OCI-LY1 (cell line): ENCODE measurements at regions not wholly inside any gene's neighbourhood (a gene's known extent, or its start where the extent isn't known, plus 50 kb on each side); places are given as distances from the start of the nearest gene placed in this dataset.
"Not testable (repeated sequence)": the region's sequence is repeated elsewhere in the genome, so short reads cannot be mapped to it uniquely, and the experiment has no call there.

Experiments used
- H2AFZ ChIP-seq: fragments of 200-600 bp; sonication (generic), shearing (Covaris generic); 2 replicates; pipeline ENCODE4 v1.6.0; 2014; ENCODE audit warnings: antibody characterized with exemption, mild to moderate bottlenecking, low read length
- H3F3A ChIP-seq: fragments of 200-600 bp; sonication (generic), shearing (Covaris generic); 2 replicates; pipeline ENCODE4 v1.6.0; 2014; ENCODE audit warnings: mild to moderate bottlenecking, antibody characterized with exemption, low read length, moderate library complexity; ENCODE audit not compliant: insufficient read depth
- H3K27ac ChIP-seq: fragments of 200-600 bp; sonication (generic); 2 replicates; pipeline ENCODE4 v1.5.1; 2014; ENCODE audit warnings: low read length, mixed run types, mild to moderate bottlenecking, low read depth; ENCODE audit not compliant: poor library complexity, severe bottlenecking
- H3K27me3 ChIP-seq: fragments of 200-600 bp; sonication (generic); 2 replicates; pipeline ENCODE4 v1.6.0; 2014; ENCODE audit warnings: antibody characterized with exemption, mild to moderate bottlenecking, low read length, moderate library complexity; ENCODE audit not compliant: insufficient read depth
- H3K36me3 ChIP-seq: fragments of 200-600 bp; sonication (generic); 2 replicates; pipeline ENCODE4 v1.6.1; 2014; ENCODE audit warnings: mild to moderate bottlenecking, antibody characterized with exemption, low read length, moderate library complexity, mixed read lengths; ENCODE audit not compliant: insufficient read depth
- H3K4me1 ChIP-seq: fragments of 200-600 bp; sonication (generic); 2 replicates; pipeline ENCODE4 v1.5.1; 2014; ENCODE audit warnings: mild to moderate bottlenecking, low read length, moderate library complexity; ENCODE audit not compliant: insufficient read depth, severe bottlenecking
- H3K4me2 ChIP-seq: fragments of 200-600 bp; sonication (generic), shearing (Covaris generic); 2 replicates; pipeline ENCODE4 v1.6.1; 2014; ENCODE audit warnings: low read length
- H3K4me3 ChIP-seq: fragments of 200-600 bp; sonication (generic); 2 replicates; pipeline ENCODE4 v1.5.1; 2014; ENCODE audit warnings: low read length, low read depth, mild to moderate bottlenecking, mixed read lengths; ENCODE audit not compliant: poor library complexity, severe bottlenecking
- H3K79me2 ChIP-seq: fragments of 200-600 bp; shearing (Covaris generic); 2 replicates; pipeline ENCODE4 v1.6.1; 2016; ENCODE audit warnings: mixed run types, low read length, mixed read lengths; ENCODE audit not compliant: insufficient read depth
- H3K9ac ChIP-seq: fragments of 200-600 bp; sonication (generic), shearing (Covaris generic); 2 replicates; pipeline ENCODE4 v1.6.1; 2014; ENCODE audit warnings: mild to moderate bottlenecking, low read length, mixed read lengths
- H3K9me2 ChIP-seq: fragments of 200-600 bp; sonication (generic), shearing (Covaris generic); 2 replicates; pipeline ENCODE4 v1.6.1; 2014; ENCODE audit warnings: low read depth, mild to moderate bottlenecking, low read length, mixed read lengths
- H3K9me3 ChIP-seq: fragments of 200-600 bp; shearing (Covaris generic); 2 replicates; pipeline ENCODE4 v1.6.1; 2014; ENCODE audit warnings: low read length, mixed read lengths
- H4K20me1 ChIP-seq: fragments of 200-600 bp; sonication (generic), shearing (Covaris generic); 2 replicates; pipeline ENCODE4 v1.6.0; 2016; ENCODE audit warnings: mild to moderate bottlenecking, low read length; ENCODE audit not compliant: insufficient read depth
- CTCF ChIP-seq: fragments of 200-600 bp; sonication (generic), shearing (Covaris generic); IDR thresholded peaks from 2 replicates; pipeline ENCODE4 v1.5.1; 2017; ENCODE audit warnings: mild to moderate bottlenecking, antibody characterized with exemption, low read length, moderate library complexity, mixed read lengths
- EZH2 ChIP-seq: fragments of 200-600 bp; sonication (generic), shearing (Covaris generic); IDR thresholded peaks from 2 replicates; pipeline ENCODE4 v1.8.0; 2017; ENCODE audit warnings: borderline replicate concordance, mixed run types, mild to moderate bottlenecking, antibody characterized with exemption, low read length, moderate library complexity, mixed read lengths

GRCh38 chr6:866316-866715 lies 173.4 kb upstream of the EXOC2 start:
- no peak overlapping the region for H3K4me2 ChIP-seq
- no peaks in the 10 kb centered on the region for H3K79me2 ChIP-seq
- H3K27me3 ChIP-seq: no peaks in the 10 kb centered on the region
- no peaks in the 10 kb centered on the region for H3K9me3 ChIP-seq
- no peaks in the 10 kb centered on the region for H3F3A ChIP-seq
- no peaks in the 10 kb centered on the region for H3K9me2 ChIP-seq
- no peak overlapping the region for H3K4me3 ChIP-seq
- no peaks in the 10 kb centered on the region for H3K36me3 ChIP-seq
- H2AFZ ChIP-seq: no peak overlapping the region
- H3K27ac ChIP-seq: no peak overlapping the region
- no peak overlapping the region for H3K9ac ChIP-seq
- H3K4me1 ChIP-seq: no peaks in the 10 kb centered on the region
- no peaks in the 10 kb centered on the region for H4K20me1 ChIP-seq
- no peak for TF ChIP-seq CTCF
- TF ChIP-seq EZH2: no peak

- no peaks in the 10 kb centered on the region for H4K20me1 ChIP-seq
- H3K27ac ChIP-seq: no peak overlapping the region
- H3K9ac ChIP-seq: no peak overlapping the region
- no peaks in the 10 kb centered on the region for H3K79me2 ChIP-seq
- H3K4me3 ChIP-seq: no peak overlapping the region
- H3K36me3 ChIP-seq: no peaks in the 10 kb centered on the region
- no peaks in the 10 kb centered on the region for H3K27me3 ChIP-seq
- H2AFZ ChIP-seq: no peak overlapping the region
- H3K4me2 ChIP-seq: no peak overlapping the region
- no peaks in the 10 kb centered on the region for H3F3A ChIP-seq
- no peaks in the 10 kb centered on the region for H3K9me3 ChIP-seq
- no peaks in the 10 kb centered on the region for H3K9me2 ChIP-seq
- TF ChIP-seq CTCF (no peak), EZH2 (no peak)
- no peaks in the 10 kb centered on the region for H3K4me1 ChIP-seq
Observed at GRCh38 chr6:865846-866245, 172.9 kb upstream of the EXOC2 start.

GRCh38 chr6:863831-864230 lies 170.9 kb upstream of the EXOC2 start:
- no peak overlapping the region for H3K9ac ChIP-seq
- H3F3A ChIP-seq: no peaks in the 10 kb centered on the region
- H3K36me3 ChIP-seq: no peaks in the 10 kb centered on the region
- no peak overlapping the region for H3K4me2 ChIP-seq
- H3K4me1 ChIP-seq: no peaks in the 10 kb centered on the region
- H3K27ac ChIP-seq: no peak overlapping the region
- no peak overlapping the region for H2AFZ ChIP-seq
- no peaks in the 10 kb centered on the region for H3K27me3 ChIP-seq
- no peaks in the 10 kb centered on the region for H3K9me2 ChIP-seq
- no peak overlapping the region for H3K4me3 ChIP-seq
- no peaks in the 10 kb centered on the region for H3K9me3 ChIP-seq
- no peaks in the 10 kb centered on the region for H4K20me1 ChIP-seq
- H3K79me2 ChIP-seq: no peaks in the 10 kb centered on the region
- no peak for TF ChIP-seq CTCF
- TF ChIP-seq EZH2: no peak

- not testable (repeated sequence) for H3K4me2 ChIP-seq, H3K27me3 ChIP-seq, H3K9ac ChIP-seq, H3K4me3 ChIP-seq, H3K9me2 ChIP-seq, H3K79me2 ChIP-seq, H3K36me3 ChIP-seq, H3K9me3 ChIP-seq, H3K4me1 ChIP-seq, H3F3A ChIP-seq, H3K27ac ChIP-seq, H4K20me1 ChIP-seq, H2AFZ ChIP-seq
Observed at GRCh38 chr6:863127-863526, 170.2 kb upstream of the EXOC2 start.
